ENCODE measurements at regions not wholly inside any gene's neighbourhood (a gene's known extent, or its start where the extent isn't known, plus 50 kb on each side); places are given as distances from the start of the nearest gene placed in this dataset.
"Not testable (repeated sequence)": the region's sequence is repeated elsewhere in the genome, so short reads cannot be mapped to it uniquely, and the experiment has no call there.

- intact Hi-C loops (cut with DNase I) = no loop called here
- ATAC-seq = no peak
- DNase-seq = no peak
Observed at GRCh38 chr7:52648872-52649271, 386.6 kb upstream of the POM121L12 start.

GRCh38 chr7:52647046-52647445 is 388.4 kb upstream of the POM121L12 start:
- intact Hi-C loops (cut with DNase I) = no loop called here
- ATAC-seq = no peak
- no peak for DNase-seq

GRCh38 chr7:52639981-52640380 is 395.5 kb upstream of the POM121L12 start:
- intact Hi-C loops (cut with DNase I) = no loop called here
- no peak for DNase-seq
- ATAC-seq = no peak

GRCh38 chr7:52639126-52639525 is 396.3 kb upstream of the POM121L12 start:
- no peak for ATAC-seq
- intact Hi-C loops (cut with DNase I) = no loop called here
- DNase-seq = no peak

- DNase-seq (no peak), ATAC-seq (no peak)
- intact Hi-C loops (cut with DNase I) = no loop called here
Observed at GRCh38 chr7:52635021-52635420, 400.4 kb upstream of the POM121L12 start.

GRCh38 chr7:52620849-52621248 is 414.6 kb upstream of the POM121L12 start:
- ATAC-seq (no peak), DNase-seq (no peak)
- intact Hi-C loops (cut with DNase I) = no loop called here

- no peak for ATAC-seq
- DNase-seq = no peak
- intact Hi-C loops (cut with DNase I) = no loop called here
Observed at GRCh38 chr7:52616552-52616951, 418.9 kb upstream of the POM121L12 start.

GRCh38 chr7:52615021-52615695 is 420.3 kb upstream of the POM121L12 start:
- DNase-seq (no peak), ATAC-seq (no peak)
- intact Hi-C loops (cut with DNase I) = no loop called here

GRCh38 chr7:52609511-52609910 is 425.9 kb upstream of the POM121L12 start:
- intact Hi-C loops (cut with DNase I) = no loop called here
- ATAC-seq (no peak), DNase-seq (no peak)

GRCh38 chr7:52592698-52593097 is 442.7 kb upstream of the POM121L12 start:
- DNase-seq (no peak), ATAC-seq (no peak)
- intact Hi-C loops (cut with DNase I) = no loop called here

GRCh38 chr7:52586704-52587103 is 448.7 kb upstream of the POM121L12 start:
- intact Hi-C loops (cut with DNase I) = no loop called here

GRCh38 chr7:52584041-52584440 is 451.4 kb upstream of the POM121L12 start:
- ATAC-seq = no peak
- no peak for DNase-seq
- intact Hi-C loops (cut with DNase I) = no loop called here

More at GRCh38 chr7:52586704-52587103, 448.7 kb upstream of the POM121L12 start:
- DNase-seq = no peak
- ATAC-seq = no peak

GRCh38 chr7:52573141-52573540 is 462.3 kb upstream of the POM121L12 start:
- DNase-seq; intact Hi-C loops (cut with DNase I); ATAC-seq: not testable (repeated sequence)

GRCh38 chr7:52571026-52571425 is 464.4 kb upstream of the POM121L12 start:
- DNase-seq = no peak
- no peak for ATAC-seq
- intact Hi-C loops (cut with DNase I) = no loop called here

- ATAC-seq (no peak), DNase-seq (no peak)
- intact Hi-C loops (cut with DNase I) = no loop called here
Observed at GRCh38 chr7:52569151-52569550, 466.3 kb upstream of the POM121L12 start.

- intact Hi-C loops (cut with DNase I) = no loop called here
- ATAC-seq (no peak), DNase-seq (no peak)
Observed at GRCh38 chr7:52565974-52566373, 469.5 kb upstream of the POM121L12 start.

- intact Hi-C loops (cut with DNase I) = no loop called here
- no peak for ATAC-seq
- no peak for DNase-seq
Observed at GRCh38 chr7:52555805-52556204, 479.6 kb upstream of the POM121L12 start.

GRCh38 chr7:52547308-52547910 is 488.0 kb upstream of the POM121L12 start:
- intact Hi-C loops (cut with DNase I) = no loop called here
- DNase-seq = no peak
- no peak for ATAC-seq

GRCh38 chr7:52541198-52541765 is 494.2 kb upstream of the POM121L12 start:
- ATAC-seq; DNase-seq; intact Hi-C loops (cut with DNase I): not testable (repeated sequence)

GRCh38 chr7:52540041-52540440 is 495.4 kb upstream of the POM121L12 start:
- DNase-seq (no peak), ATAC-seq (peak in 1 of 2 donors; percentile 89)
- intact Hi-C loops (cut with DNase I) = no loop called here

GRCh38 chr7:52539414-52539813 is 496.0 kb upstream of the POM121L12 start:
- ATAC-seq = no peak
- DNase-seq = no peak
- intact Hi-C loops (cut with DNase I) = no loop called here
